NCI-H345 treated with DMSO at 0.1 percent for 48 hours (cell line): ENCODE measurements at regions not wholly inside any gene's neighbourhood (a gene's known extent, or its start where the extent isn't known, plus 50 kb on each side); places are given as distances from the start of the nearest gene placed in this dataset.

ENCODE experiments used
- DNase-seq: peaks from one replicate; lab custom pipeline; 2025; ENCODE audit not compliant: unreplicated experiment; lab: John Stamatoyannopoulos, UW

- no peak for DNase-seq
Observed at GRCh38 chr18:8536231-8536630, 73.0 kb upstream of the RAB12 start.

GRCh38 chr18:8536922-8537321 is 72.3 kb upstream of the RAB12 start:
- no peak for DNase-seq

GRCh38 chr18:8537400-8537799 is 71.8 kb upstream of the RAB12 start:
- DNase-seq: no peak

- no peak for DNase-seq
Observed at GRCh38 chr18:8538935-8539334, 70.3 kb upstream of the RAB12 start.

- DNase-seq: no peak
Observed at GRCh38 chr18:8546677-8547076, 62.6 kb upstream of the RAB12 start.

GRCh38 chr18:8548186-8548585 is 61.1 kb upstream of the RAB12 start:
- no peak for DNase-seq

GRCh38 chr18:8549254-8549757 is 59.9 kb upstream of the RAB12 start:
- DNase-seq: no peak

GRCh38 chr18:8552151-8552550 is 57.1 kb upstream of the RAB12 start:
- DNase-seq: no peak

- no peak for DNase-seq
Observed at GRCh38 chr18:8554354-8554753, 54.9 kb upstream of the RAB12 start.

GRCh38 chr18:8556424-8556823 is 52.8 kb upstream of the RAB12 start:
- no peak for DNase-seq
